ENCODE measurements at regions not wholly inside any gene's neighbourhood (a gene's known extent, or its start where the extent isn't known, plus 50 kb on each side); places are given as distances from the start of the nearest gene placed in this dataset.
"Not testable (repeated sequence)": the region's sequence is repeated elsewhere in the genome, so short reads cannot be mapped to it uniquely, and the experiment has no call there.

DNA sequence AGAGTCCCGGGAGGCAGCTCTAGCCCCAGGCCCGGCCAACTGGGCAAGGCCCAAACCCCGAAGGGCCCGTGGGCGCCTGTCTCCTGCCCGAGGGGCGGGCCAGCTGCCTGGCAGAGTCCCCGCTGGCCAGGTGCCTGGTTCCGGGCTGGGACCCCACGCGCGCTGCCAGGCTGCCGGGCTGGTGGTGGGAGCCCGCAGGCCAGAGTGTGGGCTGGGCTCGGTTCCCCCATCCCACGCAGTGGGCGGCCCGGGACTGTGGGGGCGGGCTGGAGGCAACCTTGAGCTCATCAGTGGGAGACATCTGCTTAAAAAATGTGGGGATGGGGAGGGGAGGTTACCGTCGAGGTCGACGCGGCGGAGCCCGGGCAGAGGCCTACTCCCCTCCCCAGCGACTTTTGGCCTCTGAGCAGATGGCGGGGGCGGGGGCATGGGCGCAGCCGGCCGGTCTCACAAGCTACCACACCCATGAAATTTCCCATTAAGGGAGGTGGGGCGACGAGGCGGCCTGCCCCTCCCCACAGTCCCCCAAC lies 176.4 kb upstream of the GSE1 start:
- no peak for DNase-seq

GRCh38 chr16:85437166-85438052 lies 175.7 kb upstream of the GSE1 start:
- no peak for DNase-seq

DNA sequence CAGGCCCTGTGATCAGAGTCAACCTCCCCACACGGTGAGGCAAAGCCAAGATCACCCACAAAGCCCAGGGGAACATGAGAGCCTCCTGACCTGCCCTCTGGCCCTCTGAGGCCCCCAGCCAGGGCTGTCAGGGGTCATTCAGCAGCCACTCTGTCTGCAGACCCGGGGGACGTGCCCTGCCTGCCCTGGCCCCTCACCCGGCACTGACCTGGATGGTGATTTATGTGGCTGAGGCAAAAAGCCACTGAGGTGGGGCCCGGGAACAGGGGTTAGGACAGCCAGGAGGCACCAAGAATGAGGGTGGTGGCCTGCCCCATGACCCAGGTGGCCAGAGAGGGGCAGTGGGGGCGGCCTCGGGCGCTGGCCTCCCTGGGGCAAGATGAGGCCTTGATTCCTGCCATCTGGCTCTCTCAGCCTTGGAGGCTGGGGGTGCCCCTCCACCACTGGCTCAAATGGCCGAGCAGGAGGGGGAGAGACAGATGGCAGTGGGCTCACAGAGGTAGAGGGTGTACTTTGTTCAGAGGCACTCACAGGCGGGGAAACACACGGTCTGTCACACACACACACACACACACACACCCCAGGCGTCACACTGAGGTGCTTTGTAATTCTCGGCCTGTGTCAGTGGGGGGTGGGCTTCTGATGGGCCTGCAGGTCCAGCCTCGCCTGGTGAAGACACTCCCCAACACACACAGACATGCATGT lies 174.0 kb upstream of the GSE1 start:
- no peak for DNase-seq

DNA sequence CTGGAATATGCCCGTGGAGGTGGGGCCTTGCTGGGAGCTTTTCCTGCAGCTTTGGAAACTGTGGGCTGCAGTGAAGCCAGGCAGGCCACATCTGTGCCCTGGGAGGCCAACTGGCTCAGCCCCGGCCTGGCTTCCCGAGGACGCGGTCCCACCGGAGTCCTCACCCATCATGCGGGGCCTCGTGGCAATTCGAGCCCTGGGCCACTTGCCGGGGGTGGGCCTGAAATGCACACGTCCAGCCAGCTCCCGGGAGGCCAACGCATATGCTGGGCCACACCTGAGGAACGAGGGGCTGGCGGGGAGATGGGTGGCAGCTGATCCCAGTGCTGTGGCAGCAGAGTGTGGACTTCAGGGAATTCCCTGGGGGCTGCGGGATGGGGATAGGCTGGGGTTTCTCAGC lies 172.4 kb upstream of the GSE1 start:
- DNase-seq, result no peak

- no peak for DNase-seq
These were observed 171.8 kb upstream of the GSE1 start for GRCh38 chr16:85441189-85441889.

- no peak for DNase-seq
These were observed 171.0 kb upstream of the GSE1 start for GRCh38 chr16:85441890-85442670.

DNA sequence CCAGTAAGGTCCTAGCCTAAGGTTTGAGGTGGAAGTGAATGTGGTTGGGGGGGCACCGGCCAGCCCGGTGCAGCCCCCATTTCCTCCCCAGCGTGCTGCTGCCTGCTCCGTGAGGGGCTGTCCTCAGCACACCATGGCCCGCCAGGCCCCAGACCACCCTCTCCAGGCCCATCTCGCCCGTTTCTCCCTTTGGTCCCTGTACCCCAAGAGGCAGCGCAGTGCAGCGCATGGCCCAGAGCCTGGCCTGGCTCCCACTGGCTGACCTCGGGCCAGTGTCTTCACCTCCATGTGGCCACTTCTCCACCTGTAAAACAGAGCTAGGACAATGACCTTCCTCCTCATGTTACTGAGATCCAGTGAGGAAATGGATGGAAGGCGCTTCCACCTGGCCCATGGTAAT lies 170.0 kb upstream of the GSE1 start:
- no peak for DNase-seq

DNA sequence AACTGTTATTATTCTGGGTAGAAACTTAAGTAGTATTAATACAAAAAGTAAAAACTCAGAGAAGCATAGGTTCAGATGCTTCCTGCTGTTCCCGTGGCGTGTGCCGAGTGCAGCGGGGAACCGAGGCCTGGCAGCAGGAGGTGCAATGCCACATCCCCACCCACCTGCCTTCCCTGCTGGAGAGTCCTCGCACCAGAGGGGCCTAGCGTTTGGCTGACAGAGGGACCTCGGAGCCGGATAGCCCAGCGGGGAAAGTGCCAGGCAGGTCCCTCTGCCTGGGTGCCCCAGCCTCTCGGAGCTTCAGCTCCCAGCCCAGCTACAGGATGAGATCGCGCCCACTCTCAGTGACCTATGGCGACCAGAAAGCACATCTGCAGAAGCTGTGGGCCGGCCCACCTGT lies 169.6 kb upstream of the GSE1 start:
- DNase-seq, result no peak

- DNase-seq, result no peak
These were observed 167.9 kb upstream of the GSE1 start for GRCh38 chr16:85445064-85445778.

DNA sequence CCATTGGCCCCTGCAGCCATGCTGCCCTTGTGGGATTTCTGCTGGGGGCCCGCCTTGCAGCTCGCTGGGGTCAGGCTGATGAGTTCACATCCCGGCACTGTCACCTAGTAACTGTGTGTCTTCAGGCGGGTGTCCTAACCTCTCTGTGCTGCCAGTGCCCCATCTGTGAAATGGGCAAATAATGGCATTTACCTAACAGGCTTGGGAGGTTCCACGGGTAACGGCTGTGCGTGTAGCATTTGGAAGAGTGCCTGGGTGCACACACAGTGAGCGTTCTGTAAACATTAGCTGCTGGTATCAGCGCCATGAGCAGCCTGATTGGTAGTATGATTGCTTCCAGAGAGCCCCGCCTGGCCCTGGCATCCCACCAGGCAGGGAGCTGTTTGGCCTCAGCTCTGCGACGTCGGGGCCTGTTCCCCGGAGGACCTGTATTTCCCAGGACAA lies 167.3 kb upstream of the GSE1 start:
- DNase-seq, result no peak

DNA sequence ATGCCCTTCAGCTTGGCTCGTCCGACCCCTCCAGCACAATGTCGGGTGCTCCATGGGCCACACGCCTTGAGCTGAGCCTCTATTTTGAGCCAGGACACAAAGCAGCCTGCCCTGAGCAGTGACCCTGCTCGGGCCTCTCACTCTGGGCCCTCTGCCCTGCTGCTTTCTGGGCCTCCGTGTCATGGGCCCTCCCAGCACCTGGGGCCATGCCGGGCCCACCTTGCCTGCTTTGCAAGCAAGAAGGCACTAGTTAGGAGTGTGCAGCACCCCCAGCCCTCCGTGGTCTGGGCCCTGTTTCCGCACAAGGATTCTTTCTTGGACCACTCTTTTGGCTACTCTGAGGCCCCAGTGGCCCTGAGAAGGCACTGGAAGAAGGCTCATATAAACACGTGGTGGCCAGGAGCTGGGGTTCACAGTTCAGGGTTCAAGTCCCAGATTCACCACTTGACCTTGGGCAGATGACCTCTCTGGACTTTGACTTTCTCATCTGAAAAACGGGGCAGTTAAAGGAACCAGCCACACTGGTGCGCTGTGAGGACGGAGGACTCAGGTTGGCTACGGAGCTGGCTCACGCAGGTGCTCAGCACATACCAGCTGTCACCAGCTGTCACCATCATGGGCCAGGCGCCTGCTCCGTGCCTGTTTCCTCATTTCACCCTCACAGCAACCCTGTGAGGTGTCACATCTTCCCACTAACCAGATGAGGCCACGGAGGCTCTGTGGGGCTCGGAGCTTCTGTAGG lies 166.0 kb upstream of the GSE1 start:
- DNase-seq, result peak; percentile 52

- no peak for DNase-seq
These were observed 165.3 kb upstream of the GSE1 start for GRCh38 chr16:85447693-85448313.

- peak; percentile 81 for DNase-seq
These were observed 164.4 kb upstream of the GSE1 start for GRCh38 chr16:85448557-85449190.

- no peak for DNase-seq
These were observed 163.8 kb upstream of the GSE1 start for GRCh38 chr16:85449191-85449884.

GRCh38 chr16:85449885-85450245 lies 163.3 kb upstream of the GSE1 start:
- no peak for DNase-seq

- DNase-seq, result not testable (repeated sequence)
These were observed 162.0 kb upstream of the GSE1 start for GRCh38 chr16:85451142-85451541.

GRCh38 chr16:85451641-85452363 lies 161.3 kb upstream of the GSE1 start:
- no peak for DNase-seq

GRCh38 chr16:85452364-85453193 lies 160.5 kb upstream of the GSE1 start:
- DNase-seq, result no peak

Measured in GF-D8 (cell line).